GM12864 (cell line): ENCODE measurements at regions not wholly inside any gene's neighbourhood (a gene's known extent, or its start where the extent isn't known, plus 50 kb on each side); places are given as distances from the start of the nearest gene placed in this dataset.

Experiments used
- DNase-seq: peaks from one replicate; pipeline ENCODE4 v3.0.0-alpha.2; 2011; ENCODE audit warnings: low read depth
- H3K4me3 ChIP-seq: 2 replicates; pipeline ENCODE4 v1.5.1; 2011; ENCODE audit warnings: mild to moderate bottlenecking, low read depth, low read length, control low read depth
- TF ChIP-seq, protein P1 (sequence below): IDR thresholded peaks from 2 replicates; pipeline ENCODE4 v1.5.1; 2011; ENCODE audit warnings: low read depth, mild to moderate bottlenecking, moderate library complexity, low read length, control low read depth, inconsistent platforms; ENCODE audit errors: missing control alignments

- no peak overlapping the region for H3K4me3 ChIP-seq
- DNase-seq = no peak
- TF ChIP-seq, protein P1, sequence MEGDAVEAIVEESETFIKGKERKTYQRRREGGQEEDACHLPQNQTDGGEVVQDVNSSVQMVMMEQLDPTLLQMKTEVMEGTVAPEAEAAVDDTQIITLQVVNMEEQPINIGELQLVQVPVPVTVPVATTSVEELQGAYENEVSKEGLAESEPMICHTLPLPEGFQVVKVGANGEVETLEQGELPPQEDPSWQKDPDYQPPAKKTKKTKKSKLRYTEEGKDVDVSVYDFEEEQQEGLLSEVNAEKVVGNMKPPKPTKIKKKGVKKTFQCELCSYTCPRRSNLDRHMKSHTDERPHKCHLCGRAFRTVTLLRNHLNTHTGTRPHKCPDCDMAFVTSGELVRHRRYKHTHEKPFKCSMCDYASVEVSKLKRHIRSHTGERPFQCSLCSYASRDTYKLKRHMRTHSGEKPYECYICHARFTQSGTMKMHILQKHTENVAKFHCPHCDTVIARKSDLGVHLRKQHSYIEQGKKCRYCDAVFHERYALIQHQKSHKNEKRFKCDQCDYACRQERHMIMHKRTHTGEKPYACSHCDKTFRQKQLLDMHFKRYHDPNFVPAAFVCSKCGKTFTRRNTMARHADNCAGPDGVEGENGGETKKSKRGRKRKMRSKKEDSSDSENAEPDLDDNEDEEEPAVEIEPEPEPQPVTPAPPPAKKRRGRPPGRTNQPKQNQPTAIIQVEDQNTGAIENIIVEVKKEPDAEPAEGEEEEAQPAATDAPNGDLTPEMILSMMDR = no peak
Measured at GRCh38 chr1:199150756-199151155, 511.9 kb downstream of the PTPRC start.

- no peak for DNase-seq
- H3K4me3 ChIP-seq = no peak overlapping the region
- TF ChIP-seq, protein P1 = no peak
Measured at GRCh38 chr1:199151634-199152425, 513.0 kb downstream of the PTPRC start.

GRCh38 chr1:199152676-199153075 is 513.8 kb downstream of the PTPRC start:
- TF ChIP-seq, protein P1 = no peak
- no peak for DNase-seq
- no peak overlapping the region for H3K4me3 ChIP-seq

DNA sequence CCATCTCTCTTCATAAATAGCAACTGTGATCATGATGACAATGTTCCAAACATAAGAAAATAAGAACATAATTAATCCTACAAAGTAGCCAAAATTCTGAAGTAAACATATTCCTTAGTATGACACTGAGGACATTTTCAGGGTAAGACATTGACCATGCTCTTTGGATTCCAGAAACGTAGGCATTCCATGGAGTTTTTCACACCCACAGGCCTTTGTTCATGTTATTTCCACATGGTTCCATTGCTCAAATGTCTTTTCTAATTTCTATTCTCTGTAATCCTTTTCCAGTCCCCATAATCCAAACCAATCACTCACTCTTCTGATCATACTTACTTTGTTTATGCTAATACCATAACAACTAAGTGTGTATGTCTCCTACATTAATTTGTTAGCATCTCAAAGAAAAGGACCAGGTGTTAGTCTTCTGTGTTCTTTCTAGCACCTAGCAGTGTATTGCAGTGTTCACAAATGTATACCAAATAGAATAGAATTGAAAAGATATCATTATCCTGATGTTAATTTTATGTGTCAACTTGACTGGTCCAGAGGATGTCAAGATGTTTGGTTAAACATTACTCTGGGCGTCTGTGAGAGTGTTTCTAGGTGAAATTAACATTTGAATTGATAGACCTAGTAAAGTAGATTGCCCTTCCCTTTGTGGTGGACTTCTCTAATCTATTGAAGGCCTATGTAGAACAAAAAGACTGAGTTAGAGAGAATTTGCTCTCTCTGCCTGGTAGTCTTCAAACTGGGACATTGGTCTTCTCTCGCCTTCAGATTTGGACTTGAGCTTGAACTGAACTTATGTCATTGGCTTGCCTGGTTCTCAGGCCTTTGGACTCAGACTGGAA is 516.6 kb downstream of the PTPRC start:
- no peak overlapping the region for H3K4me3 ChIP-seq
- DNase-seq = no peak
- TF ChIP-seq, protein P1 = no peak

DNA sequence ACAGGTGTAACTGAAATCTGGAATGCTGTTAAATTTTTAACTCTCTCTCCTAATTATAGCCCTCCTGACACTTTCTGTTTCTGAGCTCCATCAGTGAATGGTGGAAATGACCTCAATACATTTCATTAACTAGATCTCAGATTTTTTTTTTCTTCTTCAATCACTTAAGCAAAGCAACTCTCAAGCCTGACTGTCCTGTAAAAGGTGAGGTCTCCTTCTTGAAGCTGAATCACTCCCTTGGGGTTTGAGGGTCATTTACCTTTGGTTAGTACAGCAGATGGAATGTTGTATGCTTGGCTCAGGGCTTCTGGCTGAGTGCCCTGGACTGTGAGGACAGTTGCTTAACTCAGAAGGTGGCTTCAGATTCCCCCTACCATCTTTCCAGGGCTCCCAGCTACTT is 518.7 kb downstream of the PTPRC start:
- TF ChIP-seq, protein P1 = no peak
- no peak for DNase-seq

DNA sequence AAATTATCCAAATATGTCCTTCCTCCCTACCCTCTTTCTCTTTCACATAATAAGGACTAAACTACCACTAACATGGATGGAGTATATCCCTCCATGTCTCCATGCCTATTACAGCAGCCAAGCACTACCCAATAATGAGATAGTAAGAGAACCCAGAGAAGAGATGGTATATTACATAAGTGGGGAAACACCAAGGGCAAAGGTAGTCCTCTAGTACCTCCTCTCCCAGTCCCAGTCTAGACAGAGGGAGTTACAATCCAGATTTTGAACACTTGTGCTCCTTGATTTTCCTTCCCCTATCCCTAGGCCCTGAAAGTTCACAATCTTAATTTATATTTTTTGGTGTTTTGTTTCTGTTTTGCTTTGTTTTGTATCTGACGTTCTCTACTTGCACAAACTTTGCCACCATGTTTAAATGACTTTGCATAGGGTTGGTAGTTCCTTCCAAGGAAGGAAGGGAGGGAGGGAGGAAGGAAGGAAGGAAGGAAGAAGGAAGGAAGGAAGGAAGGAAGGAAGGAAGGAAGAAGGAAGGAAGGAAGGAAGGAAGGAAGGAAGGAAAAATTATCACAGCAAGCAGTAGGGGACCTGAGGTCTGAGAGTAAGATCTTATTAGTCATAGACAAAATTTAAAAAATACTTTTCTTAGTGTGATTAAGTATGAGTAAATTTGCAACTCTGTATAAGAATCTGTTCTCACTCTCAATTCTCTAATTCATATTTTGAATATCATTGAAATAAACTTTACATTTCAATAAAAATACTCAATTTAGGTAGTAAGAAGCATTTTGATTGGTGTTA is 521.9 kb downstream of the PTPRC start:
- DNase-seq = no peak
- TF ChIP-seq, protein P1 = no peak
- no peak overlapping the region for H3K4me3 ChIP-seq

More for the DNA sequence above, 518.7 kb downstream of the PTPRC start:
- no peak overlapping the region for H3K4me3 ChIP-seq
